ENCODE measurements at regions not wholly inside any gene's neighbourhood (a gene's known extent, or its start where the extent isn't known, plus 50 kb on each side); places are given as distances from the start of the nearest gene placed in this dataset.
A peak's percentile ranks its signal among the peaks of the same experiment; 100 is the strongest.

DNA sequence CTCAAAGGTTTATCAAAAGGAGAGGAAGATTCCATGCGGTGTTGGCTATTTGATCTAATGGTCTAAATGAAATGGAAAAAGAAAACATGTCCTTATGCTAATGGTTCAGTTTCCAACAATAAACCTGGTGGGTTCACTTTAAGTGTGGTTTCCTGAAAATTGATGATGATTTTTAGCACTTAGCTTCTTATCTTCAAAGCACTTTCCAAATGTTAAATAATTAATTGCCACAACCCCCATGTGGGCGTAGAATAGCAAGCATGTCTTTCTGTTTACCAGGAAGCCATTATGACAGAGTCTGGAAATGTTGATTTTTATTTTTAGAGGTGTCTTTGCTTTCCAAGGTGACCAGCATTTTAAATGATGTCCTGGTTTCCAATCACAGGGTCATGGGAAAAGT lies 134.8 kb upstream of the SLC4A4 start:
- Histone ChIP-seq H3F3A (ENCODE audit: insufficient read depth) (peaks cover 6% of the 10 kb centered on the region), H3K9me2 (ENCODE audit: insufficient read depth) (no peaks in the 10 kb centered on the region), H3K4me2 (ENCODE audit: unreplicated experiment) (no peak overlapping the region), H3K4me1 (ENCODE audit: insufficient read depth) (peaks cover 48% of the 10 kb centered on the region), H2AFZ (no peak overlapping the region), H3K9ac (no peak overlapping the region), H3K4me3 (no peak overlapping the region), H3K27ac (no peak overlapping the region), H3K27me3 (replicated peaks; ENCODE audit: insufficient read depth) (no peaks in the 10 kb centered on the region), H3K36me3 (ENCODE audit: low read depth) (no peaks in the 10 kb centered on the region), H4K20me1 (ENCODE audit: insufficient read depth) (no peaks in the 10 kb centered on the region), H3K9me3 (ENCODE audit: low read depth) (no peaks in the 10 kb centered on the region), H3K79me2 (ENCODE audit: insufficient read depth) (0 out of 2 replicates have a peak, but pooled peaks cover 19% of the 10 kb centered on the region)
- no peak for TF ChIP-seq EZH2 (IDR thresholded peaks at IDR 0.05; ENCODE audit: insufficient read depth, poor library complexity, severe bottlenecking)
- TF ChIP-seq EZH2phosphoT487 (IDR thresholded peaks at IDR 0.05; ENCODE audit: insufficient read depth, low read depth): no peak
- 98 to 99% methylated on average over 2 of the region's 2 CpGs for WGBS, 2 experiments (ENCODE audit: low coverage in 1 of 2, low lambda C conversion rate in 2 of 2, missing lambda C conversion rate in 2 of 2)
- no peak for DNase-seq
- in situ Hi-C loops (cut with MboI): no loop called here

- Histone ChIP-seq H3K27me3 (replicated peaks; ENCODE audit: insufficient read depth) (no peaks in the 10 kb centered on the region), H3K4me1 (ENCODE audit: insufficient read depth) (peaks cover 75% of the 10 kb centered on the region), H2AFZ (no peak overlapping the region), H3K36me3 (ENCODE audit: low read depth) (no peaks in the 10 kb centered on the region), H3K9ac (no peak overlapping the region), H3F3A (ENCODE audit: insufficient read depth) (peaks cover 32% of the 10 kb centered on the region), H3K4me2 (ENCODE audit: unreplicated experiment) (no peak overlapping the region), H4K20me1 (ENCODE audit: insufficient read depth) (no peaks in the 10 kb centered on the region), H3K4me3 (no peak overlapping the region), H3K27ac (no peak overlapping the region), H3K9me2 (ENCODE audit: insufficient read depth) (no peaks in the 10 kb centered on the region), H3K79me2 (ENCODE audit: insufficient read depth) (0 out of 2 replicates have a peak, but pooled peaks cover 9% of the 10 kb centered on the region), H3K9me3 (ENCODE audit: low read depth) (no peaks in the 10 kb centered on the region)
- peak; percentile 79 for DNase-seq
- WGBS, 2 experiments (ENCODE audit: low coverage in 1 of 2, low lambda C conversion rate in 2 of 2, missing lambda C conversion rate in 2 of 2): 63 to 70% methylated on average over 3 of the region's 3 CpGs
- in situ Hi-C loops (cut with MboI): no loop called here
- TF ChIP-seq EZH2 (IDR thresholded peaks at IDR 0.05; ENCODE audit: insufficient read depth, poor library complexity, severe bottlenecking) (no peak), EZH2phosphoT487 (IDR thresholded peaks at IDR 0.05; ENCODE audit: insufficient read depth, low read depth) (no peak)
Measured at GRCh38 chr4:71206763-71207162, 132.1 kb upstream of the SLC4A4 start.

DNA sequence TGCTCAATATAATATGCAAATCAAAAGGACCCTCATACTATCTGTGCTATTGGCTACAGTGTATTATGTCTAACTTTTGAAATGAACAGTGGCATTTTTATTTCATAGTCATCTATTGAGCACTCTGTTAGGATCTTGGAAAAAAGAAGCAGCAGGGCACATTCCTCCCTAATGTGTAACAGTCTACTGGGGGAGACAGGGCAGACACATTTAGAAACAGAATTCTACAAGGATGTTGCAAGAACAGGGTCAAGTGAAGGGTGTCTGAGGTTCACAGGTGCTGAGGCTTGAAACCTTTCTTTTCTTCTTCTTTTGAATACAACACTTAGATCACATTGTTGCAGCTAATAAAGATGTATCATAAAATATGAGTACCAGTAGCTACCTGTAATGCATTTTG lies 129.7 kb upstream of the SLC4A4 start:
- H3K4me2 ChIP-seq (ENCODE audit: unreplicated experiment): peak overlapping the region; percentile 47
- no peaks in the 10 kb centered on the region for H4K20me1 ChIP-seq (ENCODE audit: insufficient read depth)
- DNase-seq: peak; percentile 89
- H3K9ac ChIP-seq: no peak overlapping the region
- H3K79me2 ChIP-seq (ENCODE audit: insufficient read depth): 0 out of 2 replicates have a peak, but pooled peaks cover 3% of the 10 kb centered on the region
- H2AFZ ChIP-seq: no peak overlapping the region
- peak overlapping the region; percentile 4; the same call in 1 of the 2 replicates for H3K27ac ChIP-seq
- H3K4me1 ChIP-seq (ENCODE audit: insufficient read depth): peaks cover 63% of the 10 kb centered on the region
- in situ Hi-C loops (cut with MboI): no loop called here
- no peaks in the 10 kb centered on the region for H3K36me3 ChIP-seq (ENCODE audit: low read depth)
- H3K27me3 ChIP-seq (replicated peaks; ENCODE audit: insufficient read depth): no peaks in the 10 kb centered on the region
- H3F3A ChIP-seq (ENCODE audit: insufficient read depth): peaks cover 41% of the 10 kb centered on the region
- H3K4me3 ChIP-seq: no peak overlapping the region
- no peaks in the 10 kb centered on the region for H3K9me3 ChIP-seq (ENCODE audit: low read depth)
- H3K9me2 ChIP-seq (ENCODE audit: insufficient read depth): no peaks in the 10 kb centered on the region
- TF ChIP-seq EZH2 (IDR thresholded peaks at IDR 0.05; ENCODE audit: insufficient read depth, poor library complexity, severe bottlenecking): no peak
- TF ChIP-seq EZH2phosphoT487 (IDR thresholded peaks at IDR 0.05; ENCODE audit: insufficient read depth, low read depth): 0 out of 2 replicates have a peak, but pooled peaks have one; percentile 49

GRCh38 chr4:71210823-71211222 lies 128.0 kb upstream of the SLC4A4 start:
- in situ Hi-C loops (cut with MboI): no loop called here
- DNase-seq: peak; percentile 56
- H3K4me2 ChIP-seq (ENCODE audit: unreplicated experiment): peak overlapping the region; percentile 44

DNA sequence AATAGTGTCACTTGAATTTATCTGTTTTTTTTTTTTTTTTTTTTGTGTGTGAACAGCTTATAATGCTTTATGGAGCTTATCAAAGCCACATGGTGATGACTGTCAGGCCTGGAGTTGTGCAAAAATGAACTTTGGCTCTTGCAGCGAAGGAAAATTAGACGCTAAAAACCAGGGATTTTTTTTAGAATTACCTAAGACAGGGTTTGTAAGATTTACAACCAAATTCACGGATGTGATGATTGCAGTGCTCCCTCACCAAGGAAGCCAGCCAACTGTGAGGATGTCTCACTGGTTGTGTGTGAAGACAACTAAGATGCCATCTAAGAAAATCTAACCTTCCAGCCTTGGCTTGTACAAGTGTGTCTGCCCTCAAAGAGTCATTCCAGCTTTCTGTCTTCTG lies 127.1 kb upstream of the SLC4A4 start:
- H2AFZ ChIP-seq: no peak overlapping the region
- no peak overlapping the region for H3K9ac ChIP-seq
- TF ChIP-seq EZH2 (IDR thresholded peaks at IDR 0.05; ENCODE audit: insufficient read depth, poor library complexity, severe bottlenecking) (no peak), EZH2phosphoT487 (IDR thresholded peaks at IDR 0.05; ENCODE audit: insufficient read depth, low read depth) (no peak)
- no peaks in the 10 kb centered on the region for H3K36me3 ChIP-seq (ENCODE audit: low read depth)
- H3K4me2 ChIP-seq (ENCODE audit: unreplicated experiment): peak overlapping the region; percentile 44
- H3K9me3 ChIP-seq (ENCODE audit: low read depth): no peaks in the 10 kb centered on the region
- peak; percentile 85 for DNase-seq
- peaks cover 41% of the 10 kb centered on the region for H3F3A ChIP-seq (ENCODE audit: insufficient read depth)
- no peak overlapping the region for H3K4me3 ChIP-seq
- no peaks in the 10 kb centered on the region for H3K79me2 ChIP-seq (ENCODE audit: insufficient read depth)
- 0 to 1% methylated on average over 3 of the region's 3 CpGs for WGBS, 2 experiments (ENCODE audit: low coverage in 1 of 2, low lambda C conversion rate in 2 of 2, missing lambda C conversion rate in 2 of 2)
- in situ Hi-C loops (cut with MboI): no loop called here
- no peaks in the 10 kb centered on the region for H4K20me1 ChIP-seq (ENCODE audit: insufficient read depth)
- H3K4me1 ChIP-seq (ENCODE audit: insufficient read depth): peaks cover 52% of the 10 kb centered on the region
- peak overlapping the region; percentile 43 for H3K27ac ChIP-seq
- H3K9me2 ChIP-seq (ENCODE audit: insufficient read depth): no peaks in the 10 kb centered on the region
- H3K27me3 ChIP-seq (replicated peaks; ENCODE audit: insufficient read depth): no peaks in the 10 kb centered on the region

More at GRCh38 chr4:71210823-71211222, 128.0 kb upstream of the SLC4A4 start:
- H3K4me3 ChIP-seq: no peak overlapping the region
- H4K20me1 ChIP-seq (ENCODE audit: insufficient read depth): no peaks in the 10 kb centered on the region
- peaks cover 41% of the 10 kb centered on the region for H3F3A ChIP-seq (ENCODE audit: insufficient read depth)
- H3K9me2 ChIP-seq (ENCODE audit: insufficient read depth): no peaks in the 10 kb centered on the region
- no peaks in the 10 kb centered on the region for H3K27me3 ChIP-seq (replicated peaks; ENCODE audit: insufficient read depth)
- H3K9ac ChIP-seq: peak overlapping the region; percentile 5; the same call in 1 of the 2 replicates
- H3K36me3 ChIP-seq (ENCODE audit: low read depth): no peaks in the 10 kb centered on the region
- H3K27ac ChIP-seq: peak overlapping the region; percentile 43; the same call in 1 of the 2 replicates
- H3K79me2 ChIP-seq (ENCODE audit: insufficient read depth): no peaks in the 10 kb centered on the region
- 0 to 5% methylated on average over 3 of the region's 3 CpGs for WGBS, 2 experiments (ENCODE audit: low coverage in 1 of 2, low lambda C conversion rate in 2 of 2, missing lambda C conversion rate in 2 of 2)
- H3K9me3 ChIP-seq (ENCODE audit: low read depth): no peaks in the 10 kb centered on the region
- H2AFZ ChIP-seq: no peak overlapping the region
- 0 out of 2 replicates have a peak, but pooled peaks have one; percentile 26 for TF ChIP-seq EZH2phosphoT487 (IDR thresholded peaks at IDR 0.05; ENCODE audit: insufficient read depth, low read depth)
- no peak for TF ChIP-seq EZH2 (IDR thresholded peaks at IDR 0.05; ENCODE audit: insufficient read depth, poor library complexity, severe bottlenecking)
- peaks cover 59% of the 10 kb centered on the region for H3K4me1 ChIP-seq (ENCODE audit: insufficient read depth)

All from GM23248 (cell line).